HG03060 (cell line): ENCODE measurements at regions not wholly inside any gene's neighbourhood (a gene's known extent, or its start where the extent isn't known, plus 50 kb on each side); places are given as distances from the start of the nearest gene placed in this dataset.

Source experiments
- ATAC-seq: cut with Tn5 transposase; IDR thresholded peaks from one replicate; pipeline ENCODE4 v1.9.1; 2021; ENCODE audit warnings: low read depth, moderate number of reproducible peaks; ENCODE audit not compliant: unreplicated experiment

DNA sequence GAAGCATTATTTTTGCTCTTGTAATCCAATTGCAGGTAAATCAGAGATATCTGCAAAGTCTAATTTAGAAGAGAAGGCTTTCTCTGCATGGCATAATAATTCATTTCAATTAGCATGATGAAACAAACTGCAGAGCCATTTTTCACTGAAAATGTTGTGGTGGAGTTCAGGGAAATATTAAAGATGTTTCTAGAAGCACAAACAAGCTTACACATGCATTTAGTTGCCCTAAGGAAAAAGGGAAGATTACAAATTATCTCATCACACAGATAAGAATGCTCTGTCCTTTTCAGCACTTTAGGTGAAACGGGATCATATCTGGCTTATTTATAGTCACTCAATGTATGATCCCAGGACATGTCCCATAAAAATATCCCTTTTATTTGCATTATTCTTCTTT lies 252.1 kb upstream of the TANK start:
- no peak for ATAC-seq

DNA sequence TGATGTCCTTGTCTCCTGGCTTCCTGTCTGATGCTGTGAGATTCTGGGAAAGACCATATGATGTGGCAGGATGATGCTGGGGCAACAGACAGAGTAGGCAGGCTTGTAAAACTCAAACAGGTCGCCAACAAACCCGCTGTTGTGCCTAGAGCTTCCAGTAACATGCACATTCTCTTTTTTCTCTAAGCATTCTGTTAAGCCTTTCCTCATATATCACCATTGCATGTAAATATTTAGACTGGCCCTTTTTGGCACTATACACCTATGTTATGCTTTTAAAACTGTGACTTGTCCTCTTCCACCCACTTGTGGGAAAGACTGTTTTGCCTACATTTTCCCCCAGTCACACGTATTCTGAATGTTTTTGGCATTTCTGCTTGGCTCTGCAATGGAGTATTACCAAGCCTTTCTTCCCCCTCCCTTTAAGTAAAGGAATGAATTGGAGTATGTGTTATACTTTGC lies 250.4 kb upstream of the TANK start:
- ATAC-seq, result no peak

- no peak for ATAC-seq
Observed at GRCh38 chr2:160910681-160911080, 249.5 kb upstream of the TANK start.

DNA sequence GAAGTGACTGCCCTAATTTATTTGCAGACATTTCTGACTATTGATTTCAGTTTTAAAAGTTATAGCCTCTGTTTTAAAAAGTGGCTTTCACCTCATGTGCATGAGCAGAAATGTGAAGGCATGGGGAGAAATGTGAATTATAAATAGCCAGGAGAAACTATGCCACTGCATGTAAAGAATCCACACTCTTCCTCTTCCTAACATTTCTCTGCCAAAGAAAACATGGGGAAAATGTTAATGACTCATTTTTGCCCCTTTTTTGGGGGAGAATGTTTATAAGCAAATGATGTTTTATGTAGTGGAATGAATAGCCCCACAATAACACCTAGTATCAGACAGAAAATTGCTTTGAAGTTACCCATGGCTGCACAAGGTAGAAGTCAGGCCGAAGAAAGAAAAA lies 249.0 kb upstream of the TANK start:
- no peak for ATAC-seq

DNA sequence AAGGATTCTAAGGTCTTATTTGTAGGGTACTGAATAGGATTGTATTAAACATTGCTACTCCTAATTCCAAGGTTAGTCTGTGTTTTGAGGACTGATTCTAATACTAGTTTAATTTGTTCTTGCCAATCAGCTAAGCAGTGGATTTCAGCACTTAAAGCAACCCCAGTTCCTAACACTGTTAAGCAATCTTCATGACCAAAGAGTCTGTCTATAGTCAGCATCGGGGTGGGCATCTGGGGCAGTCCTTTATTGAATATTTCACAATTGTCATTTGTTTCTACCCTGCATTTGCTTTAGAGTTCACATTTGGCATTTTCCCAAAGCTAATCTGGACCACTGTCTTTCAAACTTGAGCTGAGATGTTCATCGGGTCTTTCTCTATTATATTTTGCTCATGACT lies 248.0 kb upstream of the TANK start:
- no peak for ATAC-seq

- ATAC-seq, result no peak
Observed at GRCh38 chr2:160913323-160913722, 246.9 kb upstream of the TANK start.

DNA sequence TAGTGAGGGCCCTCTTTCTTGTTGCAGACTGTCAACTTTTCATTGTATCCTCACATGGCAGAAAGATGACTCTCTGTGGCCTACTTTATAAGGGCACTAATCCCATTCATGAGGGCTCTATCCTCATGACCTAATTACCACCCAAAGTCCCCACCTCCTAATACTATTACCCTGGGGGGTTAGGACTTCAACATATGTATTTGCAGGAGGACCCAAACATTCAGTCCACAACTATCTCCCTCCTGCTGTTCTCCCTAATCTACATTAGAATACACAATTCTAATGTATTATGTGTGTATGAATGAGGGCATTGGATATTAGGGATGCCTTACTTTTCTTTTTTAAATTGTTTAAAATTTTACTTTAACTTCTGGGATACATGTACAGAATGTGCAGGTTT lies 246.0 kb upstream of the TANK start:
- ATAC-seq, result no peak

DNA sequence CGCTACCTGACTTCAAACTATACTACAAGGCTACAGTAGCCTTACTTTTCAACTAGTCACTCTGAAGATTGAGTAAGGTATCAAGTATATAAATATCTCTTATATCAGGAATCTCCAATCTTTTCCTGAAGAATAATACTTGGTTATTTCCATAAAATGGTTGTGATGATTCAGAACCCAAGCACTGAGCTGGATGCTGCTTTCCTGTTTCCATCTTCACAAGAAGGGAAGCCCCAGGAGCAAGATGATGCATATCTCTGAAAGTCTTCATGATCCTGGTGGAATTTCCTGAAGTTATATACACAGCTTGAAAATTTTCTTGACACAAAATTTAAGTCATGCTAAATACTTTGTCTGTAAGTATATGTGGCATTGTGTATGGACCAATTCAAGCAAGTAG lies 243.9 kb upstream of the TANK start:
- no peak for ATAC-seq

DNA sequence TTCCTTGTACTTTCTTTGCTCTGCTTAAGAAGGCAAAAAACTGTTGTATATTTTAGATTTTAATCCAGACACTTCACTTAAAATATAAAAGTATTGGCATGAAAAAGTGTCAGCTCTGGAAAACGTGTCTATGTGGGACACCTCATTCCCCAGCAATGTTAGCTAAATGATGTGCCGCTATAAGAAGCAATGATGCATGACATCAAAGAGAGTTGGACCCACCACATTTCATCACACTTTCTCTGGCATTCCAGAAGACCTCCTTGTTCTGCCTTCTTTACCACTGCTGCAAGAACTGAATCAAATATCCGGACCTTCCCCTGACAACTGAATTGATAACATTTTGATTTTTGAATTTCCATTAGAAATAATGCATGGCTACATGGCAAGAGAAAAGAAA lies 242.4 kb upstream of the TANK start:
- ATAC-seq, result no peak

DNA sequence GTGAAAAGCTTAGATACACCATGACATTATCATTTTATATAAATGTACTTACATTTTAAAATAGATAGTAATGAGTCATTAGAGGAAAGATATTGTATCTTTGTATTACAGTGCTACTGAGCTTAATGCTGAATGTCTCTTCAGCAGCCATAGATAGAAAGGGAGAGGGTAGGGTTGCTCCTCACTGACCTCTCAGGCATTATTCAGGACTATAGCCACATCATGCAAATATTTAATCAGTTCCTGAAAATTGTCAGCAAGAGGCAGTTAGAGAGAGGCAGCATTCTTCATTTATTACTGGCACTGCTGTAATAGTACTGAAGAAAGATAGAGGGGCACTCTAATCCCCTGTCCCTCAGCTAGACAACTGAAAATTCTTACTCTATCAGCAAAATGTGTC lies 242.0 kb upstream of the TANK start:
- no peak for ATAC-seq

DNA sequence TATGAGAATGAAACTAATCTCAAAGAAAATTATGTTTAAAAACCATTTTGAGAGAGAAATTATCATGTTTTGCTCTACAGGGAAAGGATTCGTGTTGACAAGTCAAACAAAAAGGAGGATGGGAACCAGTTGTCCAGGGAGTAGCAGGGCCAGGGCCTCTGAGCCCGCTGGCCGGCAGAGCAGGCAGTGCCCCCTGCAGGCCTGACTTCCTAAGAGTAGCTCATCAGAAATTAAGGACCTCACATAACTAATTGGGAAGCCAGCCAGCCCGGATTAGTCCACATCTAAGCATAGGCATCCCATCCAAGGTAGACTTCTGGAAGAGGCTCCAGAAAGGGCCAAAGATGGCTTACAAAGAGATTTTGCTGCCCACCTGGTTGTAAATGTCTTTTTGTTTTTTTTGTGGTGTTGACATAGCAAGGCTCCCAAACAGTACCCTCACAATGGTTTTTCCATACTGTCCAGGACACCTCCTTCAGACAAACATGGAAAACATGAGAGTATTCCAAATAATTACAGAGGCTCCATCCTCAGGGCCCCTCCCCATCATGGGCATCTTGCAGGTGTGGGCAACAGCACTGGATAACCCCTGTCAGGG lies 241.2 kb upstream of the TANK start:
- no peak for ATAC-seq

DNA sequence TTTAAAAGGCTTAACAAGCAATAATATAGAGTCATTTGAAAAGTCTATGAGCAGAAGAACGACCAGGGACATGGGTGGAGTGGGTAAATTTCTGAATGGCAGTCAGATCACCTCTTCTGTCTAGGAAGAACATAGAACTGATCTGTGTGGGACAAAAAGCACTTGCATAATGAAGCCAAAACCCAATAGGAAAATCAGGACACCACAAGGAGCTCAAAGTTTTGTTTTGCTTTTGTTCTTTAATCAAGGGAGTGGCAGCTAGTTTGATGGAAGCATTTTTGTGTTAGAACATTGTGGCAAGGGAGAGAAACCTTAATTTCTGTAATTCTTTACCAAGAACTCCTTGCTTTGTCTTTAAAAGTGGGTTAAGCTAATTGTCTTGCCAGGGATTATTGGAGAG lies 240.2 kb upstream of the TANK start:
- ATAC-seq, result no peak

DNA sequence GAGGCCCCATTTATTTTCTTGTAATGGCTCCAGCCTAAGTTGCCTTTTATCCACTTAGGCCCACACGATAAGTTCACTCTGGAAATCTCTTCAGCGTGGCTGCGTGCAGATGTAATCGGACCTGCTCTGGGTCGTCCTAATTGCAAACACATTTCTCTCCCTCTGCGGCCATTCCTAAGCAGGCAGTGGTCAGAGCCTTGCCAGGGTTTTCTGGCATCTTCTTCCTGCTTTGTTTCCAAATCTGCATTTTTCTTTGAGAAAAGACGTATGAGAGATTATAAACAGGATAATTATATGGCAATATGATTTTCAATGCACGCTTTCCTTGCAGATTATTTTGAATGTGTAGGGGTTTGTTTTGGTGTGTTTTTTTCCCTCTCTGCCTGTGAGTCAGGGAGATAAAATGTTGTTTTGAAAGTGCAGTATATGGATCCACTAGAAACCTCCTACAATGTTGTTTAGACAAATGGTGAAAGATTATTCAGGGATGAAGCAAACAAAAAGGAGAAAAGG lies 239.4 kb upstream of the TANK start:
- ATAC-seq, result no peak

DNA sequence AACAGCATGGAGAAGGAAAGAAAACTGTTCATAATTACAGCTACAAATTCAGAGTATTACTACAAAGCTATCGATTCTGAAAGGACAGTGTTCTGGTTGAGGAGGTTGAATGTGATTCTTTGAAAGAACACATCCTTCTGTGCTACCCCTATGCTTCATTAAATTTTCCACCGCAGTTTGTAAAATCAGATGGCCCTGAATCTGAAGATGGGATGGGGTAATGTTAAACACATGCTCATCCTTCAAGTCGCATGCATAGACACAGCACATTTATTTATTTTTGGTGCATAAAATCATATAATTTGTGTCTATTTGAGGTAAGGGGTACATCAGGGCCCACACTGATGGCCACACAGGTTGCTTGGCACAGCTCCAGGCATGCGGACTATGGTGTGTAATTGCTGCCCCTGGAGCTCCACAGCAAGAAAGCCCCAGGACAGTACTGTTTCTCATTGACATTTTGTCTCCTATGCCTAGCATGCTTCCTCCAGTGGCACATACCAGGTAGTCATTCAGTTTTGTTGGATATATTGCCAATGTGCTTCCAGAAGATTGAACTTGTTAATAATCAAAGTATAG lies 238.8 kb upstream of the TANK start:
- no peak for ATAC-seq

- ATAC-seq, result no peak
Observed at GRCh38 chr2:160924936-160925353, 235.3 kb upstream of the TANK start.

DNA sequence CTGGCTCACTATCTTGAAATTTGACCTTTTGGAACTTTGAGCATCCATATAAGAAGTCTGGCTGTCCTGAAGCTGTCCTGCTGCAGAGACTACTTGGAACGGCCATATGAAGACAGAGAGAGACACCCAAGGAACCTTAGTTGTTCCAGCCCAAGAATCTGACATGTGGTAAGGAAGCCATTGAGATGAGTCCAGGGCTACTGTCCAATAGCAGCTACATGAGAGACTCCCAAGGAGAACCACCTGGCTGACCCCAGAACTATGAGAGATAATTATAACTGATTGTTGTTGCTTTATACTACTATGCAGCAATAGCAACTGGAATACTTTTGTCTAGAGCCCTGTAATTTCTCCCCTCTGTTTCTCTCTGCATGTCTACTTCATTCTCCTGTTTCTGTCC lies 234.3 kb upstream of the TANK start:
- ATAC-seq, result no peak

- no peak for ATAC-seq
Observed at GRCh38 chr2:160927324-160927723, 232.9 kb upstream of the TANK start.

DNA sequence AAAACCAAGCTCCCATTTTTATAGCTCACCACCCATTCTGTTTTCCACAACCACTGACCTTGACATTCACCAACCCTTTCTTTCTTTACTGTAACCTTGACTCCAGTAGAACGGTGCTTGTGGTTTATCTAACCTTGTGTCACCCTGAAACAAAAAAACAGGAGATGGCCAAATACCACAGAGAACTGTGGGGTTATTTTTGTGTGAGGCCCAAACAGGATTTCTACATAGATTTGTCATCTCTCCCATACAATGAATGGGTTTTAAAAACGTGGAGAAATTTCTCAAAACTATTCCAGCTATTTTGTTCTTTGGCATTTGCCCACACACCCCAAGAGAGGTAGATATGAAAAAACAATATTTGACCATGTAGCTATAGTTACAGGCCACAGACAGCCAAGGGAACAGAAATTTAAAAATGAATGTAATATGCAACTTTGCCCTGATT lies 231.3 kb upstream of the TANK start:
- ATAC-seq, result no peak

DNA sequence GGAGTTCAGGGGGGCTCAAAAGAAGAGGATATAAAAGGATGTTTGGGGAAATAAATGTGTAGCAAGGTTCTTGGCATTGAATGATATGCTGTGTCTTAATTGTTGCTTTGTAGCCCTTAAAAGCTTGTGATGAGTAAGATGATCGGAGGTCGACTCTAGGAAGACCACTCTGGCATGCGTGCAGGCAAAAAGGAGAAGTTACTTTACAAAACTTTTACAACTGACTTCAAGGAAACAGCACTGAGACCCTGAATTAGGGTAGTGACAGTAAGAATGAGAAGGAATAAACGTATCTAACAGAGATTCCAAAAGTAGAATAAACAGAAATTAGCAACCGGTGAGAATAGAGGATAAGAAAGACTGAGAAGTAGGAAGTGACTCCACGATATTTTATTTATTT lies 228.7 kb upstream of the TANK start:
- ATAC-seq, result no peak

- ATAC-seq, result no peak
Observed at GRCh38 chr2:160932960-160933359, 227.3 kb upstream of the TANK start.

DNA sequence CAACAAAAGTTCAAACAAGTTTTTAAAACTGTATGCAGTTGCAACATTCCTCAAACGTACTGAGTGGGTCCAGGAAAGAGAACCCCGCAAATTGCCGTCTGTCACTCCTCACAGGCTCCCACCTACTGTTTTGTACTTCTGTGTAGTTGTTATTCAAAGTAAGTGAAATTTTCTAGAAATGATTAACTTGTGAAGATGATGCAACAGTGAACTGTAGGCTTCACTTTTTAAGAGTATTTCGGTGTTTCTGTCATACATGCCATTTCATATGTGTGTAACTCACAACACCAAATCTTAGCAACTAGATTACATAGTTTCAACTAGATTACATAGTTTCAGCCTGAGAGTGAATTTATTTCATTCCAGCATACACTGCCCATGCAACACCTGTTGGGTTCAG lies 226.0 kb upstream of the TANK start:
- ATAC-seq, result no peak

DNA sequence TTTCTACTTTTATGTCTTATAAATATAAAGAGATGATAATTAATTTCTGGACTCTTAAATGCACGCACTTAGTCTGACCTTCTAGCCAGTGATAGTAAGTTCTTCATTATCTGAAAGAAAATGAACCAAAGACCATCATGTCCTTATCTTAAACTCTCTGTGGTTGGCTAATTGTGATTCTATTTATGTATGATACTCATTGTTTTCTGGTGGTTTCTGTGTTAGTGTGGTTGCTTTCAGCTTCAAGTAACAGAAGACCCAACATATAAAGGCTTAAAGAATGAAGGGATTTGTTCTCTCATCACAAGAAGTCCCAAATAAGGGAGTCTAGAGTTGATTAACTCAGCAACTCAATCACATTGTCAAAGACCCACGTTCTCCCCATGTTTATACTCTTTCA lies 225.2 kb upstream of the TANK start:
- ATAC-seq, result no peak
